T47D (cell line): ENCODE measurements at regions not wholly inside any gene's neighbourhood (a gene's known extent, or its start where the extent isn't known, plus 50 kb on each side); places are given as distances from the start of the nearest gene placed in this dataset.

Experiments
- DNase-seq, 2 experiments: peaks; one replicate each; pipeline versions ENCODE4 v3.0.0 to v3.0.0-alpha.2; 2011 to 2012; ENCODE audit warnings: low read depth in 1 of 2, low spot score in 1 of 2
- JUND ChIP-seq: IDR thresholded peaks from 2 replicates; pipeline ENCODE4 v1.6.1; 2012; ENCODE audit warnings: low read depth
- in situ Hi-C: cut with HindIII; loops from 2 replicates; pipeline ENCODE4 v1.10.0; 2016; ENCODE audit warnings: low sequenced_read_pairs, low pct_unique_long_range_greater_than_20kb

- in situ Hi-C loops, result no loop called here
- no peak for DNase-seq
Measured at GRCh38 chr3:6526321-6526720, 334.6 kb upstream of the GRM7 start.

GRCh38 chr3:6526861-6527260, 334.1 kb upstream of the GRM7 start:
- no peak for DNase-seq
- in situ Hi-C loops, result no loop called here
- no peak for TF ChIP-seq JUND

More at GRCh38 chr3:6526321-6526720, 334.6 kb upstream of the GRM7 start:
- no peak for TF ChIP-seq JUND

DNA sequence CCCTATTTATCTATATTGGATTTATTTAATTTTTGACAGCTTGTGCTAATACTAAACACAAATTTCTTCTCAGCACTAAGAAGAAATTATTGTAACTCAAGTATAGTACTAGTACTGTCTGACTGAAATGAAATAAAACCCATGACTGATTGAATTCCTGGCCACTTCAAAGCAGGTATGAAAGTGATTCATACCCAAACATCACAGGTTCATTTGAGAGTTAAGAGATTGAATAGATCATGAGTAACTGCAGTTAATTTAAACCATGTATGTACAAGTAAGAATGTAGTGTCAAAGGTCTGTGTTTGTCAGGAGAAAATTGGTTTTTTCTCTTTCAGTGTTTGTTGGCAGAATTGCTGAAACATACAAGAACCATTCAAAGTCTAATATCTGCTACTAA, 332.0 kb upstream of the GRM7 start:
- no peak for DNase-seq
- TF ChIP-seq JUND, result no peak
- in situ Hi-C loops, result no loop called here

DNA sequence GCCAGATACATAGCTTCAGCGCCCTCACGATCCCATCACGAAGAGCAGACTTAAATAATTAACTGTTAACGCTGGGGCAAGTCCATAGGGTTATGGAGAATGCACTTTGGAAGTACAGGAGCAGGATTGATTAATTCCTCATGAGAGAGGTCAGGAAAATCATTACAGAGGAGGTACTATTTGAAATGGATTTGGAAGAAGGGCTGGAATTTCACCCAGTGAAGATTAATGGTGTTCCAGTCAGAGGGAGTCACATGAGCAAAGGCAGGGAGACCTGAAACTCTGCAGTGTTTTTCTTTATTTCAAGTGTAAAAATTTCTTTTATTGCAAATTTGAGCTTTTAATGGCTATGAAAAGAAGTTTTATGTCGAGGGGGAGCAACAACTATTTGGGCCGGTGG, 329.8 kb upstream of the GRM7 start:
- no peak for TF ChIP-seq JUND
- in situ Hi-C loops, result no loop called here

DNA sequence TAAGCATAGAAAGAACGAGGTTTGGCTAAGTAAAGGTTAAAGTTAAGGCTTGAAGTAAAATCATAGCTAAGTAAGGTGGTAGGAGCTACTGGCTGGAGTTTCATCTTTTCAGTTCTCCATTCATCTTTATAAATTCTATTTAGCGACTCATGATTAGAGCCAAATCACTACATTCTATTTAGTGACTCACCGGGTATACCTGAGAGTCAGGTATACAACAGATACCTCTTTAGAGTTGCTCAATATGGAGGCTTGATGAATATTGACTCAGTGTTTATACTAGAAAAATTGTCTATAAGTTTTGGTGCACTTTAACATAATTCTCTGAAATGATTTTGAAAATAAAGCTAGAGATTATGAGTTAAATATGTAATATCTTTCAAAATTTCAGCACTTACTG, 328.8 kb upstream of the GRM7 start:
- in situ Hi-C loops, result no loop called here
- no peak for TF ChIP-seq JUND

More for the DNA sequence above, 329.8 kb upstream of the GRM7 start:
- DNase-seq, result no peak

DNA sequence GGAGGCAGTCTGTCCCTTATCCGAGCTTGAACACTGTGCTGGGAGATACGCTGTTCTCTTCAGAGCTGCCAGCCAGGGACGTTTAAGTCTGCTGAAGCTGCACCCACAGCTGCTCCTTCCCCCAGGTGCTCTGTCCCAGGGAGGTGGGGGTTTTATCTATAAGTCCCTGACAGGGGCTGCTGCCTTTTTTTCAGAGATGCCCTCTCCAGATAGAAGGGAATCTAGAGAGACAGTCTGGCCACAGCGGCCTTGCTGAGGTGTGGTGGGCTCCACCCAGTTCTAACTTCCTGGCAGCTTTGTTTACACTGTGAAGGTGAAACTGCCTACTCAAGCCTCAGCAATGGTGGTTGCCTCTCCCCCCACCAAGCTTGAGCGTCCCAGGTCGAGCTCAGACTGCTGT, 319.9 kb upstream of the GRM7 start:
- in situ Hi-C loops, result no loop called here
- no peak for TF ChIP-seq JUND
- no peak for DNase-seq

More for the DNA sequence above, 328.8 kb upstream of the GRM7 start:
- DNase-seq, result no peak

GRCh38 chr3:6542795-6543194, 318.1 kb upstream of the GRM7 start:
- in situ Hi-C loops, result no loop called here
- DNase-seq, result no peak
- no peak for TF ChIP-seq JUND

- no peak for TF ChIP-seq JUND
- DNase-seq, result no peak
- in situ Hi-C loops, result no loop called here
Measured at GRCh38 chr3:6549296-6549695, 311.6 kb upstream of the GRM7 start.

- in situ Hi-C loops, result no loop called here
Measured at GRCh38 chr3:6551165-6551564, 309.8 kb upstream of the GRM7 start.

GRCh38 chr3:6560259-6560658, 300.7 kb upstream of the GRM7 start:
- TF ChIP-seq JUND, result no peak
- no peak for DNase-seq
- in situ Hi-C loops, result no loop called here

More at GRCh38 chr3:6551165-6551564, 309.8 kb upstream of the GRM7 start:
- TF ChIP-seq JUND, result no peak
- no peak for DNase-seq

GRCh38 chr3:6567241-6567640, 293.7 kb upstream of the GRM7 start:
- in situ Hi-C loops, result no loop called here
- no peak for TF ChIP-seq JUND
- DNase-seq, result no peak

- no peak for DNase-seq
- no peak for TF ChIP-seq JUND
- in situ Hi-C loops, result no loop called here
Measured at GRCh38 chr3:6568999-6569493, 291.9 kb upstream of the GRM7 start.

- in situ Hi-C loops, result no loop called here
- TF ChIP-seq JUND, result no peak
- peak in 1 of 2 experiments; percentile 48 for DNase-seq
Measured at GRCh38 chr3:6571448-6571847, 289.5 kb upstream of the GRM7 start.

DNA sequence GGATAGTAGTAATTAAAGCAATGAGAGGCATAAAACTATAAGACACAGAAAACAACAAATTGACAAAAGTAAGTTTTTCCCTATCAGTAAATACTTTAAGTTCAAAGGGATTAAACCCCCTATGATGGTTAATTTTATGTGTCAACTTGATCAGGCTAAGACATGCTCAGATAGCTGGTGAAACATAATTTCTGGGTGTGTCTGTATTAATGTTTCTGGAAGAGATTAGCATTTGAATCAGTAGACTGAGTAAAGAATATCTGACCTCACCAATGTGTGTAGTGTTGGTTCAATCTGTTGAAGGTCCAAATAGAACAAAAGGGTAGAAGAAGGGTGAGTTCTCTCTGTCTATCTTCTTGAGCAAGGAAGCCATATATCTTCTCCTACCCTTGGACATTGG, 283.3 kb upstream of the GRM7 start:
- in situ Hi-C loops, result no loop called here
- no peak for DNase-seq
- no peak for TF ChIP-seq JUND
